ENCODE measurements at regions not wholly inside any gene's neighbourhood (a gene's known extent, or its start where the extent isn't known, plus 50 kb on each side); places are given as distances from the start of the nearest gene placed in this dataset.
A peak's percentile ranks its signal among the peaks of the same experiment; 100 is the strongest.
"Not testable (repeated sequence)": the region's sequence is repeated elsewhere in the genome, so short reads cannot be mapped to it uniquely, and the experiment has no call there.

- not testable (repeated sequence) for DNase-seq
These were observed 78.7 kb downstream of the NPIPB11 start for GRCh38 chr16:29327631-29328408.

GRCh38 chr16:29326164-29327125, 80.1 kb downstream of the NPIPB11 start:
- DNase-seq, result not testable (repeated sequence)

DNA sequence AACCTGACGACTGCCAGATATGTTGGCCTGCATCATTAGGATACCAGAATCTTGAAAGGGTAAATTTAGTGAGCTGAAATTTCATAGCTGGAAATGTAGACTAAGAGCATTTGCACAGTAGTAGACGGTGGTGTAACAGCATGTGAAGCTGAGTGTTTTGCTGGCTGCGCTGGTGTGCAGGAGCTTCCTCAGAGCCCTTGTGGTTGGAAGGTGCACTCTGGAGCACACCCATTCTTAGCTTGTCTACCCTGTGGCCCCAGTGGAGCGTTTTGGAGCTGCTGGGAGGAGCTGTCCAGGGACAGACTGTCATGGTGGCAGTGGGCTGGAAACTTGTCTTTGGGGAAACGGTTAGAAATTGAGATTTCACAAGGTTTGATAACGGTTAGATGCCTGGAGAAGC, 82.8 kb downstream of the NPIPB11 start:
- not testable (repeated sequence) for DNase-seq

DNA sequence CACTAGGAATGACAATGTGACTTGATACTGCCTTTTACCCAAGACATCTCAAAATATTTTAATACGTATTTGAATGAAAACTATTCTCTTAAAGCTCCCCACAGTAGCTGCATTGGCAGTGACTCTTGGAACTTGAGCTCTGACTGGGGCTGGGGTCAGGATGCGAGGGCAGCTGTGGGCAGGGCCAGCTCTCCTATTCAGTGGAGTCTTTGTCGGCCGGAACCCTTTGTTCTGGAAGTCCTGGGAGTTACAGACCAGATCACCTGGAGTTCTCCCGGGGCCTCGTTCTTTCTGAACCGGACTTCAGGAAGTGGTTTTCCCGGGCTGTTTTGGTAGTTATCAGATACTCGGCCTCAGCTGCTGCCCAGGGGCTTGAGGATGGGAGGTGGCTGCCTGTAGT, 84.9 kb downstream of the NPIPB11 start:
- no peak for DNase-seq

DNA sequence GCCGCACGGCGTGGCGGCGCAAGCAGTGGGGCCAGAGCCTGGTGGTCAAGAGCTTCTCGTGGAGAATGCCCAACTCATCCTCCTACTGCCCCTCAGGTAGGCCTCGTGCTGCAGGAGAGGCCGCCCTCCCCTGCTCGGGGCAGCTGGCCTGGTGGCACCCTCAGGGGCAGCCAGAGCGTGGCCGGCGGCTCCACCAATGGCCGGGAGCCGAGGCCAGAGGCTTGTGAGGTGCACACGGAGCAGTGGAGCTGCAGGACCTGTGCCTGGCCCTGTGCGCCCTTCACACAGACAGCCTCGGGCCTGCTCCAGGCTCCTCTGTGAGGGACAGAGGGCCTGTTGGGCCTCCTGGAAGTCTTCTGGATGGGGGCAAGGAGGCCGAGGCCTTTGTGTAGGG, 85.5 kb downstream of the NPIPB11 start:
- no peak for DNase-seq

GRCh38 chr16:29320274-29320999, 86.1 kb downstream of the NPIPB11 start:
- DNase-seq, result no peak

DNA sequence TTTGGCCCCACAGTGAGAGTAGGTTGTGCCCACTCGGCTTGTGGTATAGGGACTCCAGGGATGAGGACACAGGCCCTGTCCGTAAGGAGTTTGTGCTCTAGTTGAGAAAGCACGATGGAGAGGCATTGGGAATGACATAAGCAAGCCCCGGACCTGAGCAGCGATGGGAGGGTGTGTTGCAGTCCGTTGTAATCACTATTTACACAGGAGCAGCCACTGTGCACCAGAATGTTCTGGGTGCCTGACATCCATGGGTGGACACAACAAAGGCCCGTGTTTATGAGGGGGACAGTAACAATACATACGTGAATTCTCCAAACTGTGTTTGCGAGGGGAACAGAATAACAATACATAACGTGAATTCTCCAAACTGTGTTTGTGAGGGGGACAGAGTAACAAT, 86.8 kb downstream of the NPIPB11 start:
- DNase-seq, result no peak

GRCh38 chr16:29318561-29318968, 87.9 kb downstream of the NPIPB11 start:
- not testable (repeated sequence) for DNase-seq

GRCh38 chr16:29318037-29318436, 88.5 kb downstream of the NPIPB11 start:
- no peak for DNase-seq

DNA sequence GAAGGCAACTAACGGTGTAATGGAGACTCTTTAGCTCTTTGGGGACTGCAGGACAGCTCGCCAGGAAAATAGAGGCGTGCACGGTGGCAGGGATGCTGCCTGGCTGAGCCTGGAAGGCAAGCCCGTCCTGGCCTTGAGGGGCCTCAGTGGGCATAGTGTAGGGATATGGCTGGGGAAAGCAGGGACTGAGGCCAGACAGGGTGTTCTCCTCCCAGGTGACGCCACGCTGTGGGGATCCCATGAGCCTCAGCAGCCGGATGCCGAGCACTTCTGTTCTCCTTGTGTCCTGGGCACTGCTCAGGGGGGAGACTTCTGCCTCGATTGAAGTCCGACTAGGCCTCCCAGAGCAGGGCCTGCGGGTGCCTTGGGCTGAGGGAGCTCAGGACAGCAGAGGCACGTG, 89.2 kb downstream of the NPIPB11 start:
- DNase-seq, result no peak

GRCh38 chr16:29316761-29317183, 89.7 kb downstream of the NPIPB11 start:
- no peak for DNase-seq

DNA sequence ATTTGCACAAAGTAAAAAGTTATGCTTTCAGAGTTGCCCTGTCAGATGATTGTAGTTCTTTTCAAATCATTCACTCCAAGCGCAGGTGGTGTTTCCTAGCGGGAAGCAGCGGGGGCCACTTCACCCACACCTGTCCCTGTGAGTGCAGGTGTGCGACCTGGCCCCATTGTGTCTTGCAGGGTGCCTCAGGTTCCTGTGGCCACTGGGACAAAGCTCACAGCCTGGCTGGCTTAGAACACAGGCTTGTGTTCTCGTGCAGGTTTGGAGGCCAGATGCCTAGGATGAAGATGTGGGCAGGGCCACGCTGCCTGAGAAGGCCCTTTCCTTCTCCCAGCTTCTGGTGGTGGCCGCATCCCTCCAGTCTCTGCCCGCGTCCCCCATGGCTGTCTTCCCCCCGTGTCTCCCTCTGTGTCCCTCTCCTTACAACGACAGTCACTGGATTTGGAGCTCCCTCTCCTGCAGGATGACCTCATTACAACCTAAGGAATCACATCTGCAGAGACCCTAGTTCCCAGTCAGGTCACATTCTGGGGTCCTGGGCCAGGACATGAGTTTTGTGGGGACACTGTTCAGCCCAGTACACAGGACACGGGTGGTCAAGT, 90.5 kb downstream of the NPIPB11 start:
- peak; percentile 53 for DNase-seq

GRCh38 chr16:29315046-29315445, 91.5 kb downstream of the NPIPB11 start:
- no peak for DNase-seq

DNA sequence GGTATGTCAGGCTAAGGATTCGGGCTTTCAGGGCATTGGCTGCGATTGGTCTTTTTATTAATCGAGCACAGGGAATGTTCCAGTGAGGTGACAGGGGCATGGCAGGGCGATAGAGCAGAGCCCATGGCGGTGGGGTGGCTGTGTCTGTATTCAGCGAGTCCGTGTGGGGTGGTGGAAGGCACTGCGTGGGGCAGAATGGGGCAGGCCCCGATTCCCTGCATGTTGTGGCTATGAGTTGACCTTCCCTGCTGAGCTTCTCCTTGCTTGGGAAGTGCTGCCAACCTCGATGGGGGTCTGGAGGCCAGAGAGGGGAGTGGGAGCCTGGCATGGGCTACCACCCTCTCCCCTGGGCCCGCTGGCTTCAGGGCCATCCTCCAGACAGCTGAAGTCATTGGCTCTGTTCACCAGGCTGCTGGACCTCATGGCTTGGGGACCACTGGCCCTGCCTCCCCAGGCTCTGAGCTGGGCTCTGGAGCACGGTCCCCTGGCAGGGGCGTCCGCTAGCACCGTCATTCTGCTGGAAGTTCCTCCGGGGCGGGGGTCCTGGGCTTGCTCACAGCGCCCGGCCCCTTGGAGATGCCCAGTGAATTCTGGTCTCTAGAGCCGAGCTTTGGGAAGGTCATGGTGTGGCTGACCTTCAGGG, 92.1 kb downstream of the NPIPB11 start:
- DNase-seq, result no peak

- no peak for DNase-seq
These were observed 92.9 kb downstream of the NPIPB11 start for GRCh38 chr16:29313559-29314048.

- no peak for DNase-seq
These were observed 93.5 kb downstream of the NPIPB11 start for GRCh38 chr16:29312835-29313558.

GRCh38 chr16:29312345-29312675, 94.2 kb downstream of the NPIPB11 start:
- not testable (repeated sequence) for DNase-seq

DNA sequence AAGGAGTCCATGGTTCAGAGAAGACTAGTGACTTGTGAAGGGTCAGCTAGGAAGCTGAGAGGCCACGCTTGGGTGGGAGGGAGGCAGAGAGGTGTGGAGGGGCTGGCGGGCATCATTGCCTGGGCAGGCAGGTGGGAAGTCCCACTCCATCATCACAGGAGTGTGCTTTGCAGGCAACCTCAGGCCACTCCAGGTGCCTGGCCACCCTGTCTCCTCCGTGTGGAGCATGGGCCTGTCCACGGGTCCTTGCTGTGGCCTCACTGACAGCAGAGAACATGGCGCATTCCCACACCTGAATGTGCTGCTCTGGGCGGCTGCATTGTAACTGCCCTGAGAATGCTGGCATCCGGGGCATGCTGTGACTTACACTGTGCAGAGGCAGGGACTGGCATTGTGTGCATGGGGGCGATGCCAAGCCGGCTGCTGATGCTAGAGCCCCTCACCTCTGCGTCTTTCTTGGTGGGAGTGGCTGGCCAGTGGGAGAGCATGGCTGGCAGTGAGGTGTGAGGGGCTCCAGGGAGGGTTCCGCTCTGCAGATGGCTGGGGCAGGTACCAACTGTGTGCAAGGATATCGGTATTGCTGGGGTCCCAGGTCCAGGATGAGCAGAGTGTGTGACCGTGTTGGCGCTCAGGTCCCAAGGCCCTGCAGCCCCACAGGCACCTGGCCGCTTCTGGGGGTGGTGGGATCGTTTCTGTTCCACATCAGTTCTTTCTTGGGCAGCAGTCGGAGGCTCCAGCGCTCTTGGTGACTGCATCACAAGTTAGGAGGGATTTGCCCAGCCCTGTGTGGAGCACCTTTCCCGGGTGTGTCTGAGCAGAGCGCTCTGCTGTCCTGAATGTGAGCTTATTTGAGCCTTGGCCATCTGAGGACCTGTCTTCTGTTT, 94.8 kb downstream of the NPIPB11 start:
- DNase-seq, result no peak

DNA sequence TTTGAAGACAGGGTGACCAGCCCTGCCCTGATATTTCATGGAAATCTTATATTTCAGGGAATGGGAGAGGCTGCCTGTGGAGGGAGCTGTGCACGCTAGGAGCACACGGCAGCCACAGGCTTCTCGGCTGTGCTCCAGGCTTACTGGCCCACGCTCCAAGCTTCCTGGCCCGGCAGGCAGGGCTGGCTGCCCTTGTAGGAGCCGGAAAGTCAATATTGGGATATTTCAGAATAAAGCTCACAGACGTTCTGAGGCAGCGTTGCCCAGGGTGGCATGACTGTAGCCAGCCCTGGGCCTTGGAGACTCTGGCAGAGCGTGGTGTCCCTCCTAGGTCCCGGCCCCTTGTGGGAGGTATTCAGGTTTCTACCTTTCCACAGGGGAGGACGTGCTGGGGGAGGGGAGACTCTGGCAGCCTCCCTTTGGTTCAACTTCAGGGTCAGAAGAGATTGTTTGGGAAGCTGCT, 95.6 kb downstream of the NPIPB11 start:
- DNase-seq, result no peak

DNA sequence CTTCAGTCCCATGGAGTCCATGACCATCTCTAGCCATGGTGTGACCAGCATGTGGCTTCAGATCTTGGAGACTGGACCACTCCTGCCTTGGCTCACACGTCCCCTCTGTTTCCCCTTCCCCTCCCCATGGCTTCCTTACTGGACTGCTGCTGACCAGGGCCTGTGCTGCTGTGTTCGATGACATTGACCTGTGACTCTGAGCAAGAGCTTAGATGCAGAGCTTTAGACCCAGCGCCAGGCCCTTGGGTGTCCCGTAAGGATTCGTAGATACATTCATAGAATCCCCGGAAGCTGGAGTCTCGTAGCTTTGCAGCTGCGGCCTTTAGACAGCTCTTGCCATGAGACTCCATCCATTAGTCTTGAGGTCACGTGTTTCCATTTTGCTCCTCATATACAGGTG, 96.3 kb downstream of the NPIPB11 start:
- DNase-seq, result not testable (repeated sequence)
